Hematopoietic multipotent progenitor cell treated with erythropoietin and hydrocortisone succinate and interleukin-3 and kit ligand, for 8 days (in vitro differentiated cells): ENCODE measurements at regions not wholly inside any gene's neighbourhood (a gene's known extent, or its start where the extent isn't known, plus 50 kb on each side); places are given as distances from the start of the nearest gene placed in this dataset.
A peak's percentile ranks its signal among the peaks of the same experiment; 100 is the strongest.
"Not testable (repeated sequence)": the region's sequence is repeated elsewhere in the genome, so short reads cannot be mapped to it uniquely, and the experiment has no call there.

Experiments
- DNase-seq: peaks from one replicate; pipeline ENCODE4 v3.0.0-alpha.2; 2015

- DNase-seq = no peak
These were observed 234.1 kb downstream of the TUBA3C start for GRCh38 chr13:18947376-18947977.

- DNase-seq = no peak
These were observed 234.9 kb downstream of the TUBA3C start for GRCh38 chr13:18946738-18947137.

GRCh38 chr13:18944501-18945068 is 237.0 kb downstream of the TUBA3C start:
- no peak for DNase-seq

GRCh38 chr13:18943721-18944391 is 237.8 kb downstream of the TUBA3C start:
- DNase-seq = no peak

GRCh38 chr13:18943273-18943672 is 238.4 kb downstream of the TUBA3C start:
- no peak for DNase-seq

- DNase-seq = no peak
These were observed 245.5 kb downstream of the TUBA3C start for GRCh38 chr13:18936104-18936503.

GRCh38 chr13:18921063-18921462 is 260.6 kb downstream of the TUBA3C start:
- DNase-seq = no peak

- DNase-seq = not testable (repeated sequence)
These were observed 276.5 kb downstream of the TUBA3C start for GRCh38 chr13:18905096-18905495.

- DNase-seq = not testable (repeated sequence)
These were observed 286.2 kb downstream of the TUBA3C start for GRCh38 chr13:18895411-18895810.

GRCh38 chr13:18891242-18891641 is 290.4 kb downstream of the TUBA3C start:
- DNase-seq = not testable (repeated sequence)

GRCh38 chr13:18874875-18875789 is 306.5 kb downstream of the TUBA3C start:
- DNase-seq = not testable (repeated sequence)

- DNase-seq = not testable (repeated sequence)
These were observed 311.1 kb downstream of the TUBA3C start for GRCh38 chr13:18870557-18870956.

GRCh38 chr13:18869365-18869764 is 312.3 kb downstream of the TUBA3C start:
- DNase-seq = not testable (repeated sequence)

GRCh38 chr13:18837986-18838629 is 343.5 kb downstream of the TUBA3C start:
- not testable (repeated sequence) for DNase-seq

- not testable (repeated sequence) for DNase-seq
These were observed 344.4 kb downstream of the TUBA3C start for GRCh38 chr13:18837179-18837745.

GRCh38 chr13:18836371-18837178 is 345.0 kb downstream of the TUBA3C start:
- not testable (repeated sequence) for DNase-seq

GRCh38 chr13:18835754-18836153 is 345.9 kb downstream of the TUBA3C start:
- not testable (repeated sequence) for DNase-seq

GRCh38 chr13:18824678-18825077 is 356.9 kb downstream of the TUBA3C start:
- DNase-seq = peak; percentile 24

GRCh38 chr13:18822655-18823639 is 358.7 kb downstream of the TUBA3C start:
- not testable (repeated sequence) for DNase-seq

GRCh38 chr13:18773988-18774387 is 407.6 kb downstream of the TUBA3C start:
- not testable (repeated sequence) for DNase-seq
